Aorta (tissue), 5 donors: ENCODE measurements at regions not wholly inside any gene's neighbourhood (a gene's known extent, or its start where the extent isn't known, plus 50 kb on each side); places are given as distances from the start of the nearest gene placed in this dataset.
"Not testable (repeated sequence)": the region's sequence is repeated elsewhere in the genome, so short reads cannot be mapped to it uniquely, and the experiment has no call there.

ENCODE experiments used
- ATAC-seq: fragments of 200-7000 bp; cut with Tn5 transposase; one replicate; pipeline ENCODE4 v1.9.1; 2022; ENCODE audit warnings: moderate library complexity; ENCODE audit not compliant: low FRiP score
- DNase-seq, 2 donors: peaks; one replicate each; pipeline ENCODE4 v3.0.0-alpha.2; 2020
- H3K27ac ChIP-seq, 2 donors: one replicate each; pipeline ENCODE4 v1.5.1; 2013; ENCODE audit warnings: low read length in 2 of 2, mild to moderate bottlenecking in 2 of 2, moderate library complexity in 2 of 2, control low read depth in 1 of 2, inconsistent platforms in 1 of 2, low read depth in 1 of 2
- H3K27me3 ChIP-seq, 2 donors: one replicate each; pipeline ENCODE4 v1.6.1; 2013; ENCODE audit warnings: control low read depth in 1 of 2, low read length in 1 of 2, mild to moderate bottlenecking in 1 of 2, moderate library complexity in 1 of 2; ENCODE audit not compliant: insufficient read depth in 2 of 2, control insufficient read depth in 1 of 2
- H3K36me3 ChIP-seq, 2 donors: one replicate each; pipeline ENCODE4 v1.6.1; 2013; ENCODE audit warnings: control low read depth in 1 of 2, low read length in 1 of 2, mild to moderate bottlenecking in 1 of 2; ENCODE audit not compliant: insufficient read depth in 2 of 2, control insufficient read depth in 1 of 2
- H3K4me1 ChIP-seq, 2 donors: one replicate each; pipeline ENCODE4 v1.6.1; 2013; ENCODE audit warnings: low read length in 2 of 2, control low read depth in 1 of 2, mild to moderate bottlenecking in 1 of 2, moderate library complexity in 1 of 2; ENCODE audit not compliant: insufficient read depth in 2 of 2, control insufficient read depth in 1 of 2
- H3K4me3 ChIP-seq, 2 donors: one replicate each; pipeline ENCODE4 v1.5.1; 2013; ENCODE audit warnings: low read length in 2 of 2, control low read depth in 1 of 2, mild to moderate bottlenecking in 1 of 2
- H3K9me3 ChIP-seq: one replicate; pipeline ENCODE4 v1.6.1; 2013; ENCODE audit warnings: mild to moderate bottlenecking, low read length; ENCODE audit not compliant: control insufficient read depth
- WGBS, 2 donors: extraction: QIAGEN DNeasy Blood & Tissue Kit; methylation state at CpG; one replicate each; pipeline ENCODE4 v1.1.7; 2013; 5-methylcytosine and 5-hydroxymethylcytosine counted together
- intact Hi-C, 2 donors: fragments of 100-400 bp; cut with DNase I; formaldehyde crosslinking; loops; one replicate each; pipeline versions ENCODE4 v1.14.2 to v1.15.0; 2022
- donor health status: healthy with polysubstance abuse.
- donor health status: Bipolar disorder and iron deficiency.
- donor health status: DM: no; HTN: no; CAD: no.
- donor health status: DM: no; HTN: no; CAD: no.
- donor health status: DM: yes; HTN: yes; CAD: no.

DNA sequence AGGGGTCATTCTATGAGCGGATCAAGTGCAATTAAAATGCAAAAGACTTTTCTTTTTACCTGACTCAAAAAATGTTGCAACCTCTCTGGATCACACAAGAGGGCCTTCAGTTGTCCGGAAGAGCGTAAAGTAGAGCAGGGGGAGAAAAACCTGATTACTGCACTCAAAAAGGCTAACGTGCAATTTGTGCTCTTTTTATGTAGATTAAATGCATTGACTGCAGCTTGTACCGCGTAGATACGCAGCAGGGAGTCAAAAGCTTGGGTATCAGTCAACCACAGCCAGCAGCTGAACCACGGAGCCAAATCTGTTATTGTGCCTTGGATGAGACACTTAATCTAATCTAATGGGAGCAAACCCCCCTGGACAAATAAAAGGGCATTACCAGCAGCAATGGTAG lies 107.3 kb upstream of the RAI2 start:
- Histone ChIP-seq H3K36me3 (no peaks in the 10 kb centered on the region), H3K4me1 (no peaks in the 10 kb centered on the region), H3K4me3 (no peak overlapping the region), H3K27me3 (no peaks in the 10 kb centered on the region), H3K9me3 (no peaks in the 10 kb centered on the region), H3K27ac (no peak overlapping the region)
- 44 to 46% methylated on average over 8 of the region's 8 CpGs for WGBS, 2 donors
- no peak for DNase-seq
- intact Hi-C loops = no loop called here
- no peak for ATAC-seq

DNA sequence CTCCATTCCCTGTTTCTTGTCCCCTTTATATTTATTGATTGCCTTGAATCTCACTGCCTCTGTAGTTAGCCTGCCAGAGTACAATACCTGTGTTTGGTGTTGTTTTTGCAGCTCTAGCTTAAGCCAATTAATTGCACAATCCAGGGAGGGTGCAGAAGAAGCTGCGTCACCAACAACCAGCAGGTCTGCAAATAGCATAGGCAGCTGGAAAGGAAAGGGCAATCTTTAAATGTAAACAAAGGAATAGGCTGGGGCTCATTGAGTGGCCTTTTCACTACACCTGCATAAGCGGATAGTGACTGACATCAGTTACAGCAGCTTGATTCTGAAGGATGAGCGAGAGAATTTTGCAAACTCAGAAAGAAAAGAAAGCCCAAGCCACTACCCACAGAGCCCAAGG lies 106.8 kb upstream of the RAI2 start:
- H3K9me3 ChIP-seq = no peaks in the 10 kb centered on the region
- H3K36me3 ChIP-seq = no peaks in the 10 kb centered on the region
- H3K27ac ChIP-seq = no peak overlapping the region
- H3K27me3 ChIP-seq = no peaks in the 10 kb centered on the region
- intact Hi-C loops = no loop called here
- DNase-seq (no peak), ATAC-seq (no peak)
- WGBS, 2 donors = 50 to 54% methylated on average over 3 of the region's 3 CpGs
- no peaks in the 10 kb centered on the region for H3K4me1 ChIP-seq
- H3K4me3 ChIP-seq = no peak overlapping the region

DNA sequence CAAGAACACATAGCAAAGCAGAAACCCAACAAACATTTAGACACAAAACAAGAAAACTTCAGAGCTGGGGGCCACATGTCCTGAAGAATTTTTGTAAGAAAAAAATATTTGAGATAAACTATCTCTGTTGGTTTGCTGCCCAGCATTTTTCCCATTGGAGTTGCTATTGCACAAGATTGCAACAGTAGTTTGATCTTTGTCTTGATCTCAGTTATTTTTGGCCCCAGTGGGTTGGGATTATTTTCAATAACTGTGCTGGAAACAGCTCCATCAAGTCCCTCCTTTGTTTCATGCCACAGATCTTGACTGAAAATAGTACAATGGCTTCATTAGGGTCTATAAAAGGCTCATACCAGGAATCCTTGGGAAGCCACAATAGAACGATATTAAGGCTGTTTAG lies 103.8 kb upstream of the RAI2 start:
- intact Hi-C loops = no loop called here
- WGBS, 2 donors = 55 to 64% methylated on average over 1 of the region's 1 CpG
- Histone ChIP-seq H3K27me3 (no peaks in the 10 kb centered on the region), H3K4me1 (no peaks in the 10 kb centered on the region), H3K4me3 (no peak overlapping the region), H3K9me3 (no peaks in the 10 kb centered on the region), H3K36me3 (no peaks in the 10 kb centered on the region), H3K27ac (no peak overlapping the region)
- peak; percentile 15 for ATAC-seq
- DNase-seq = no peak

DNA sequence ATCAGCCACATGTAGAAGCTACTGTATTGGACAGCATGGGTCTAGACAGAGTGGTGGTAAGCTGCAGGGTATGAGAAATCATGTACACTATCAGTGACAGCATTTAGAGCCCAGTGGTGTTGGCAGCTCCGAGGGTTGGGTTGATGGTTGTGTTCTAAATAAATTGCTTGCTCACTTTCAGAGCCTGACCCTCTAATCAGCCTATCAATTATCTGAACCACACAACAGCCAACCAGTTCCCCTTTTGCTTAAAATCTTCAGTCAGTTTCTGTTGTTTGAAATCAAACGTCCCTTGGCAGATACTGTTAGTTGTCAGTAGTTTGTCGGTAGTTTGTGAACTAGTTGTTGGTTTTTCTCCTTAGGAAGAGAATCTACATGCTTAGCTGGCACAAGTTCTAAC lies 99.8 kb upstream of the RAI2 start:
- intact Hi-C loops = no loop called here

DNA sequence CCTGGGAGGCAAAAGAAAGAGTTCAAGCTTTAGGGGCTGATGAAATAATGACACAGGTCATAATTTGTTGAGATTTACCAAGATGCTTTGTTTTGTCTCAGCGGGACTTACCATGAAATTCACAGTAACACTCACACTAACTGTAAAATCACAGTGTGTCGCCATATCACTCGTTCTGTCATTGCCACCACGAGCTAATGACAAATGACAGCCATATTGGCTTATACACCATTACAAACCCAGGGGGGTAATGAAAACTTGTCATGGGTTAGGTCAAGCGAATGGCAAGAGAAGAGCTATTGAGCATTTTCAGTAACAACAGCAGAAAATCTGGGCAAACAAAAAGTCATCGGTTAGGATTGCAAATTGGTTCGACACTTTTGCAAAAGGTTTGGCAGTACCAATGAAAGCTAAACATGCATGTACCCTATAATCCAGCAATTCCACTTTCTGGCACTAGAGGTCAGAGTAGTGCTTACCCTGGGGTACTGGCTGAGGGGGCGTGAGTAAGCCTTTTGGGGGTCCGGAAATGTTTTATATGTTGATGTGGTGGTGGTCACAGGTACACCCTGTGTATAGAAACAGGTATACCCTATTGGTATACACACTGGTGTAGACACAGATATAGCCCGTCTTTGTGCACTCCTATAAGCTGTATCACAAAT lies 83.9 kb upstream of the RAI2 start:
- WGBS, 2 donors = 51 to 59% methylated on average over 10 of the region's 10 CpGs
- no peaks in the 10 kb centered on the region for H3K4me1 ChIP-seq
- H3K27ac ChIP-seq = no peak overlapping the region
- H3K4me3 ChIP-seq = no peak overlapping the region
- ATAC-seq (no peak), DNase-seq (no peak)
- H3K27me3 ChIP-seq = no peaks in the 10 kb centered on the region
- H3K36me3 ChIP-seq = no peaks in the 10 kb centered on the region
- no peaks in the 10 kb centered on the region for H3K9me3 ChIP-seq
- intact Hi-C loops = no loop called here

More for the DNA sequence above, 99.8 kb upstream of the RAI2 start:
- no peak overlapping the region for H3K27ac ChIP-seq
- 67 to 69% methylated on average over 3 of the region's 3 CpGs for WGBS, 2 donors
- H3K27me3 ChIP-seq = no peaks in the 10 kb centered on the region
- no peak overlapping the region for H3K4me3 ChIP-seq
- H3K4me1 ChIP-seq = no peaks in the 10 kb centered on the region
- H3K36me3 ChIP-seq = no peaks in the 10 kb centered on the region
- H3K9me3 ChIP-seq = no peaks in the 10 kb centered on the region
- DNase-seq = no peak
- no peak for ATAC-seq

DNA sequence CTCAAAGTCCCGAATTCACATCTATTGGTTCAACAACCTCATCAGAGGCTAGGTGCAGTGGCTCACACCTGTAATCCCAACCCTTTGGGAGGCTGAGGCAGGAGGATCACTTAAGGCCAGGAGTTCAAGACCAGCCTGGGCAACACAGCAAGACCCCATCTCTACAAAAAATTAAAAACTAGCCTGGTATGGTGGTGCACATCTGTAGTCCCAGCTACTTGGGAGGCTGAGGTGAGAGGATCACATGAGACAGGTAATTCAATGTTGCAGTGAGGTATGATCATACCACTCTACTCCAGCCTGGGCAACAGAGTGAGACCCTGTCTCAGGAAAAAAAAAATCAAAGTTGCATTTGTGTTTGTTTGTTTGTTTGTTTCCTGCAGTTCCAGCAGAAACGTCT lies 80.1 kb upstream of the RAI2 start:
- H3K27ac ChIP-seq, DNase-seq, intact Hi-C loops, H3K27me3 ChIP-seq, H3K36me3 ChIP-seq, H3K9me3 ChIP-seq, ATAC-seq, H3K4me1 ChIP-seq, H3K4me3 ChIP-seq: not testable (repeated sequence)
- WGBS, 2 donors = 73 to 74% methylated on average over 2 of the region's 2 CpGs

DNA sequence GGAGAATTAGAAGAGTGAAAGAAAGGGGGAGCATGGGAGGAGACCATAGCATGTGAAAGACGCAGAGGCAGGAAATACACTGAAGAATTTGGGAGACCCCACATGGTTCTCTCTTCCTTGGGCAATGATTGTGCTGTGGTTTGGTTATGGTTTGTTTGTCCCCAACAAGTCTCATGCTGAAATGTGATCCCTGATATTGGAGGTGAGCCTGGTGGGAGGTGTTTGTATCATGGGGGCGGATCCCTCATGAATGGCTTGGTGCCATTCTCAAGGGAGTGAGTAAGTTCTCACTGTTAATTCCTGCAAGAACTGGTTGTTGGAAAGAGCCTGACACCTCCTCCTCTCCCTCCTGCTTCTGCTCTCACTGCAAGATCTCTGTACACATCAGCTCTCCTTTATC lies 78.6 kb upstream of the RAI2 start:
- Histone ChIP-seq H3K4me1 (no peaks in the 10 kb centered on the region), H3K27me3 (no peaks in the 10 kb centered on the region), H3K36me3 (no peaks in the 10 kb centered on the region), H3K27ac (no peak overlapping the region), H3K4me3 (no peak overlapping the region), H3K9me3 (no peaks in the 10 kb centered on the region)
- intact Hi-C loops = no loop called here
- DNase-seq (no peak), ATAC-seq (no peak)
- 67 to 72% methylated on average over 2 of the region's 2 CpGs for WGBS, 2 donors

GRCh38 chrX:17933856-17934255 lies 72.8 kb upstream of the RAI2 start:
- Histone ChIP-seq H3K27me3 (no peaks in the 10 kb centered on the region), H3K4me1 (no peaks in the 10 kb centered on the region), H3K27ac (no peak overlapping the region), H3K36me3 (no peaks in the 10 kb centered on the region), H3K9me3 (no peaks in the 10 kb centered on the region), H3K4me3 (no peak overlapping the region)
- 52 to 61% methylated on average over 3 of the region's 3 CpGs for WGBS, 2 donors
- DNase-seq (no peak), ATAC-seq (no peak)
- intact Hi-C loops = no loop called here

GRCh38 chrX:17932781-17933180 lies 71.7 kb upstream of the RAI2 start:
- Histone ChIP-seq H3K36me3 (no peaks in the 10 kb centered on the region), H3K4me3 (no peak overlapping the region), H3K27ac (no peak overlapping the region), H3K4me1 (no peaks in the 10 kb centered on the region), H3K27me3 (no peaks in the 10 kb centered on the region), H3K9me3 (no peaks in the 10 kb centered on the region)
- WGBS, 2 donors = 67 to 76% methylated on average over 4 of the region's 4 CpGs
- intact Hi-C loops = no loop called here
- DNase-seq (no peak), ATAC-seq (no peak)
